HEK293 (cell line): ENCODE measurements at regions not wholly inside any gene's neighbourhood (a gene's known extent, or its start where the extent isn't known, plus 50 kb on each side); places are given as distances from the start of the nearest gene placed in this dataset.

ENCODE experiments used
- CTCF ChIP-seq: fragments of 450-650 bp; formaldehyde crosslinking; IDR thresholded peaks from 2 replicates; pipeline ENCODE4 v1.5.1; 2016; ENCODE audit warnings: missing biosample characterization, missing genetic modification characterization
- HOXC10 ChIP-seq: sonication (generic); formaldehyde crosslinking; IDR thresholded peaks from 2 replicates; pipeline ENCODE4 v1.8.1; 2023; ENCODE audit warnings: mild to moderate bottlenecking, missing genetic modification reagents
- PRDM10 ChIP-seq: fragments of 450-650 bp; formaldehyde crosslinking; IDR thresholded peaks from 2 replicates; pipeline ENCODE4 v1.5.1; 2016; ENCODE audit warnings: missing biosample characterization, missing genetic modification characterization
- ZFP3 ChIP-seq: fragments of 450-650 bp; formaldehyde crosslinking; IDR thresholded peaks from 2 replicates; pipeline ENCODE4 v1.5.1; 2016; ENCODE audit warnings: low read depth, missing biosample characterization, missing genetic modification characterization
- ZNF133 ChIP-seq: fragments of 450-650 bp; formaldehyde crosslinking; IDR thresholded peaks from 2 replicates; pipeline ENCODE4 v1.5.1; 2016; ENCODE audit warnings: missing biosample characterization, missing genetic modification characterization
- ZNF18 ChIP-seq: fragments of 450-650 bp; formaldehyde crosslinking; IDR thresholded peaks from 2 replicates; pipeline ENCODE4 v1.5.1; 2016; ENCODE audit warnings: missing biosample characterization, missing genetic modification characterization
- ZNF214 ChIP-seq: fragments of 450-650 bp; formaldehyde crosslinking; IDR thresholded peaks from 2 replicates; pipeline ENCODE4 v1.5.1; 2017; ENCODE audit warnings: missing biosample characterization, mild to moderate bottlenecking, missing genetic modification characterization, borderline replicate concordance
- ZNF311 ChIP-seq: fragments of 450-650 bp; formaldehyde crosslinking; IDR thresholded peaks from 2 replicates; pipeline ENCODE4 v1.5.1; 2017; ENCODE audit warnings: missing biosample characterization, missing genetic modification characterization, borderline replicate concordance
- ZNF354C ChIP-seq: fragments of 450-650 bp; formaldehyde crosslinking; IDR thresholded peaks from 2 replicates; pipeline ENCODE4 v1.5.1; 2016; ENCODE audit warnings: missing biosample characterization, missing genetic modification characterization, low read depth, borderline replicate concordance
- ZNF704 ChIP-seq: fragments of 450-650 bp; formaldehyde crosslinking; IDR thresholded peaks from 2 replicates; pipeline ENCODE4 v1.5.1; 2016; ENCODE audit warnings: missing biosample characterization, missing genetic modification characterization

- no peak for TF ChIP-seq ZNF133 (tag by site-specific recombination)
- TF ChIP-seq ZFP3 (tag by site-specific recombination): no peak
- TF ChIP-seq CTCF: no peak
- TF ChIP-seq HOXC10 (CRISPR knock-in tag): no peak
- TF ChIP-seq PRDM10 (tag by site-specific recombination): no peak
- TF ChIP-seq ZNF18 (tag by site-specific recombination): no peak
- TF ChIP-seq ZNF704 (tag by site-specific recombination): no peak
- no peak for TF ChIP-seq ZNF214 (tag by site-specific recombination)
- TF ChIP-seq ZNF311: no peak
- no peak for TF ChIP-seq ZNF354C
These were observed 126.5 kb upstream of the GRM7 start for GRCh38 chr3:6734395-6734746.
